PC-9 (cell line): ENCODE measurements at regions not wholly inside any gene's neighbourhood (a gene's known extent, or its start where the extent isn't known, plus 50 kb on each side); places are given as distances from the start of the nearest gene placed in this dataset.
"Not testable (repeated sequence)": the region's sequence is repeated elsewhere in the genome, so short reads cannot be mapped to it uniquely, and the experiment has no call there.

ENCODE experiments used
- BruUV-seq: library from RNA; stranded (reverse); fragments of 400-500 nt; replicated peaks from 2 replicates; lab custom pipeline; 2021; lab: Mats Ljungman, UMichigan
- CTCF ChIA-PET: fragments of 300-600 bp; sonication (Branson Sonifier 250); formaldehyde crosslinking; loops from one replicate; lab custom pipeline; 2022; ENCODE audit warnings: antibody characterized with exemption; lab: Charles Lee
- POLR2A ChIA-PET: fragments of 300-600 bp; sonication (Branson Sonifier 250); formaldehyde crosslinking; loops from one replicate; lab custom pipeline; 2022; ENCODE audit warnings: antibody characterized with exemption; ENCODE audit not compliant: unreplicated experiment; lab: Charles Lee
- DNase-seq, 2 experiments: peaks; one replicate each; pipeline versions ENCODE4 v3.0.0 to v3.0.0-alpha.2; 2015 to 2022; ENCODE audit warnings: mixed read lengths in 1 of 2
- H2AFZ ChIP-seq: fragments of 200-600 bp; sonication (generic); 2 replicates; pipeline ENCODE4 v1.8.1; 2017; ENCODE audit warnings: antibody characterized with exemption
- H3F3A ChIP-seq: fragments of 200-600 bp; sonication (generic); 2 replicates; pipeline ENCODE4 v1.8.1; 2017; ENCODE audit warnings: antibody characterized with exemption, mild to moderate bottlenecking, low read depth; ENCODE audit not compliant: insufficient read depth
- H3K27ac ChIP-seq: fragments of 200-600 bp; sonication (generic); 2 replicates; pipeline ENCODE4 v1.6.1; 2016; ENCODE audit warnings: mixed run types
- H3K27me3 ChIP-seq: fragments of 200-600 bp; sonication (generic); 2 replicates; pipeline ENCODE4 v1.6.1; 2016; ENCODE audit warnings: low read depth, mixed run types; ENCODE audit not compliant: insufficient read depth
- H3K36me3 ChIP-seq: fragments of 200-600 bp; sonication (generic); 2 replicates; pipeline ENCODE4 v1.6.1; 2016; ENCODE audit warnings: low read depth, mixed run types
- H3K4me1 ChIP-seq: fragments of 200-600 bp; sonication (generic); replicated peaks from 2 replicates; pipeline ENCODE4 v1.6.1; 2016; ENCODE audit warnings: mixed run types; ENCODE audit not compliant: insufficient read depth
- H3K4me2 ChIP-seq: fragments of 200-600 bp; sonication (generic); 2 replicates; pipeline ENCODE4 v1.6.1; 2017; ENCODE audit warnings: mixed run types
- H3K4me3 ChIP-seq: fragments of 200-600 bp; sonication (generic); 2 replicates; pipeline ENCODE4 v1.6.1; 2016; ENCODE audit warnings: mixed run types
- H3K79me2 ChIP-seq: fragments of 200-600 bp; sonication (generic); 2 replicates; pipeline ENCODE4 v1.6.1; 2017; ENCODE audit warnings: low read depth, mixed run types
- H3K9me2 ChIP-seq: fragments of 200-600 bp; sonication (generic); 2 replicates; pipeline ENCODE4 v1.8.1; 2017; ENCODE audit warnings: mild to moderate bottlenecking; ENCODE audit not compliant: insufficient read depth
- H3K9me3 ChIP-seq: fragments of 200-600 bp; sonication (generic); 2 replicates; pipeline ENCODE4 v1.8.1; 2016; ENCODE audit warnings: low read depth; ENCODE audit not compliant: insufficient read depth
- H4K20me1 ChIP-seq: fragments of 200-600 bp; sonication (generic); 2 replicates; pipeline ENCODE4 v1.8.1; 2017; ENCODE audit not compliant: insufficient read depth
- CTCF ChIP-seq: fragments of 200-600 bp; sonication (generic); conservative IDR thresholded peaks from 2 replicates; pipeline ENCODE4 v1.6.1; 2017; ENCODE audit warnings: mixed run types, antibody characterized with exemption, mild to moderate bottlenecking, moderate library complexity
- EZH2 ChIP-seq: fragments of 200-600 bp; sonication (generic); IDR thresholded peaks from 2 replicates; pipeline ENCODE4 v1.8.0; 2017; ENCODE audit warnings: antibody characterized with exemption, low read depth
- intact Hi-C: fragments of 100-400 bp; cut with micrococcal nuclease; formaldehyde crosslinking; loops from one replicate; pipeline ENCODE4 v1.10.0; 2022; ENCODE audit not compliant: unreplicated experiment

- Histone ChIP-seq H3F3A (no peaks in the 10 kb centered on the region), H3K27me3 (no peaks in the 10 kb centered on the region), H3K4me1 (peaks cover 9% of the 10 kb centered on the region), H3K4me3 (no peak overlapping the region), H4K20me1 (no peaks in the 10 kb centered on the region), H2AFZ (no peak overlapping the region), H3K9me2 (no peaks in the 10 kb centered on the region), H3K36me3 (no peaks in the 10 kb centered on the region), H3K4me2 (no peak overlapping the region), H3K79me2 (no peaks in the 10 kb centered on the region), H3K27ac (no peak overlapping the region), H3K9me3 (no peaks in the 10 kb centered on the region)
- no peak for DNase-seq
- POLR2A ChIA-PET = no interaction called here
- no TSS peak for BruUV-seq
- no peak for TF ChIP-seq EZH2
- no peak for TF ChIP-seq CTCF
- intact Hi-C loops = no loop called here
- CTCF ChIA-PET = no interaction called here
Observed at GRCh38 chr2:47695800-47696477, 87.0 kb upstream of the MSH6 start.

GRCh38 chr2:47694451-47694850 lies 88.5 kb upstream of the MSH6 start:
- H3K4me2 ChIP-seq, BruUV-seq, H3F3A ChIP-seq, DNase-seq, H3K4me1 ChIP-seq, H4K20me1 ChIP-seq, H3K27ac ChIP-seq, intact Hi-C loops, H2AFZ ChIP-seq, CTCF ChIA-PET, H3K9me3 ChIP-seq, H3K27me3 ChIP-seq, H3K36me3 ChIP-seq, H3K4me3 ChIP-seq, H3K9me2 ChIP-seq, POLR2A ChIA-PET, H3K79me2 ChIP-seq: not testable (repeated sequence)

GRCh38 chr2:47690706-47691325 lies 92.1 kb upstream of the MSH6 start:
- H3F3A ChIP-seq, H3K27me3 ChIP-seq, H3K79me2 ChIP-seq, intact Hi-C loops, H3K9me2 ChIP-seq, H3K4me1 ChIP-seq, H3K4me2 ChIP-seq, DNase-seq, BruUV-seq, H2AFZ ChIP-seq, H3K36me3 ChIP-seq, H4K20me1 ChIP-seq, H3K27ac ChIP-seq, H3K4me3 ChIP-seq, CTCF ChIA-PET, H3K9me3 ChIP-seq, POLR2A ChIA-PET: not testable (repeated sequence)

GRCh38 chr2:47690132-47690531 lies 92.8 kb upstream of the MSH6 start:
- no peak overlapping the region for H3K27ac ChIP-seq
- no peaks in the 10 kb centered on the region for H3K4me1 ChIP-seq
- no peak overlapping the region for H2AFZ ChIP-seq
- H4K20me1 ChIP-seq = no peaks in the 10 kb centered on the region
- ChIA-PET POLR2A (interaction anchor here (0.6 kb wide), 1 partner anchor 77 kb away, joined by 8 read pairs; no protein-coding TSS in a partner anchor), CTCF (no interaction called here)
- no peaks in the 10 kb centered on the region for H3K9me2 ChIP-seq
- no peaks in the 10 kb centered on the region for H3K27me3 ChIP-seq
- no peak overlapping the region for H3K4me3 ChIP-seq
- no TSS peak for BruUV-seq
- H3K9me3 ChIP-seq = no peaks in the 10 kb centered on the region
- no peaks in the 10 kb centered on the region for H3K36me3 ChIP-seq
- intact Hi-C loops = no loop called here
- TF ChIP-seq EZH2 = no peak
- TF ChIP-seq CTCF = no peak
- no peak overlapping the region for H3K4me2 ChIP-seq
- DNase-seq = peak in 1 of 2 experiments; percentile 11
- no peaks in the 10 kb centered on the region for H3F3A ChIP-seq
- no peaks in the 10 kb centered on the region for H3K79me2 ChIP-seq

- H3F3A ChIP-seq, H3K9me2 ChIP-seq, H3K27me3 ChIP-seq, H3K4me1 ChIP-seq, H3K36me3 ChIP-seq, H3K9me3 ChIP-seq, H3K27ac ChIP-seq, H3K4me3 ChIP-seq, H4K20me1 ChIP-seq, H2AFZ ChIP-seq, intact Hi-C loops, CTCF ChIA-PET, H3K79me2 ChIP-seq, POLR2A ChIA-PET, H3K4me2 ChIP-seq, BruUV-seq: not testable (repeated sequence)
- peak in 1 of 2 experiments; percentile 19 for DNase-seq
Observed at GRCh38 chr2:47689118-47689517, 93.8 kb upstream of the MSH6 start.
